ENCODE measurements at regions not wholly inside any gene's neighbourhood (a gene's known extent, or its start where the extent isn't known, plus 50 kb on each side); places are given as distances from the start of the nearest gene placed in this dataset.

DNA sequence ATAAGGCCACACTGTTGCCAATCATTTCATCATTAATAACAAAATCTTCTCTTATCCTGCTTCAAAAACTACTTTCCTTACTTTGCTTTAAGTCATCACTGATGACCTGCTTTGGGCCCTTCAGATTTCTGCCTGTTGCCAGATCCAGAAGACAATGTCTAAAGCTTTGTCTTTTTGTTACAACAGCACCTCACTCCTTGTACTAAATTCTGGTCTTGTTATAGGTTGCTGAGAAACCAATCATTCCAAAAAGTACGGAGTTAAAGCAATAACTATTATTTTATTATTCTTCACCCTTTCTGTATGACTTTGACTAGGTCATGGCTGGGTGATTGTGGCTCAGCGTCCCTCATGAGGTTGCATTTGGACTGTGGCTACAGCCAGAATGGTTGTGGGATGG lies 633.5 kb downstream of the PTPRU start:
- DNase-seq, result no peak

DNA sequence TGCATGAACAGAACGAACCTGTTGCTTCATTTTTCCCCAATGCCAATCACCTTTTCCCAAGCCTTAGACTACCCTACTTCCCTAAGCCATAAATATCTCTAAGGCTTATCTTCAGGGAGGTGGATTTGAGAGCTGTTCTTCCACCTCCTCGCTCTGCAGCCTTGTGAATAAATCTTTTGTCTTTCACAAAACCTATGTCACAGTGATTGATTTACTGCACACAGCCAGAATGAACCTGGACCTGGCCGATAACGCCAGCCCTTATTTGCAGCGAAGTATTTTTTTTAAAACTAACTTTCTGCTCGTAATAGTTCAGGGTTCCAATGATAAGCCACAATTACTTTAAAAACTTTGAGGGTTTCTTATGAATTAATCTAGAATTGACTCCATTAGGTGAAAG lies 632.6 kb downstream of the PTPRU start:
- no peak for DNase-seq

DNA sequence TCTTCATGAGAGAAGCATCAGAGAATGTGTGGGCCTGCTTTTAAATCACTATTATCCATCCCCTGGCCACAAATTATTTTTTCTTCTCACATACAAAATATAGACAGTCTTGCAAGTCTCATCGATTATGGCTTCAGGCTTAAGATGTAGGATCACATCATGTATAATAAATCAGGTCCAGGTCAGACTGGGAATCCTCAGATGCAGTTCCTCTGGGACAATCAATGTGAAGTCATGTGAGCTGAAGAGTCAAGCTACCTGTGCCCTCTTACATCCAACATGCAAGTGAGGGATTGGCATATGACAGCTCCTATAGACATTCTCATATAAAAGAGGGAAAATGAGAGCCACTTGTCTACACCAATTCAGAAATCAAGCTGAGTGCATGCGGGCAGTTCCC lies 631.8 kb downstream of the PTPRU start:
- DNase-seq, result no peak

DNA sequence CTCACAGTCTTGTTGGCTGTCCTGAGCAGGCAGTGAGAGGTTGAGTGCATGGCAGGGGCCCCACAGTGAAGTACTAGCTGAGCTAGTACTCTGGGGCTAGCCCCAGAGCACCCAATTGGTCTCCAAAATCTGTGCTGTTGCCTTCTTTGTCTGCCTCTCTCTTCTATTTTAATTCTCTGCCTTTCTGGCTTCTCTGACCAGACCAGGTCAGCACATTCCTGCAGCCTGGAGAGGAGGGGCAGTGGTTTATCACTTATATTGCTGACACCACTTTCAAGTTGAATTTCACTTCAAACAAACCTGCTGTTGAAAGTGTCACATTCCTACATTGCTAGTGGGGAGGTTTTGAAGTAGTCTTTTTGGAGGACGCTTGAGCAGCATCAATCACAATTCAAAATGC lies 628.7 kb downstream of the PTPRU start:
- DNase-seq, result no peak

DNA sequence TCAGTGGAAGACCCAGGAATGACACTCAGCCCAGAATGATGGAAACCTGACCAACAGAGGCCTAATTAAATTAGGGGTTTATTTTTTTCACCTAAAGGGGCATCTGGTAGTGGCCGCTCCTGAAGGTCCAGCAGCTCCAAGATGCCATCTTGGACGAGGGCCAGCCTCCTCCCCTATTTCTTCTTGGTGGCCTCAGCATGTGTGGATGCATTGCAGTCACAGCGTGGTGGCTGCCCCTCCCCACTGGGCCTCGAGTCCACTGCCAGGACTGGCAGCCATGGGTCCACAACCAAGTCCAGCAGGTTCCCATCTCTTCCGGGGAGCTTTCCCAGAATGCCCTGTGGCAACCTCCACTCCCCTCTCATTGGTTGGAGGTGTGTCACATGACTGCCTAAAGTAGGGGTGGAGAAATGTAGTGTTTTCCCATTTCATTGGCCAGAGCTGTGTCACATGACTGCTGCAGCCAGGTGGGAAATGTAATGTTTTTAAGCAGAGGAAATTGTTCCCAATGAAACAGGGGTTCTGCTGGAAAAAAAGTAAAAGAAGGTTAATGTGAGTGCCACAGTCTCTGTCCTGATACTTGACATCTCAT lies 628.2 kb downstream of the PTPRU start:
- DNase-seq, result no peak

DNA sequence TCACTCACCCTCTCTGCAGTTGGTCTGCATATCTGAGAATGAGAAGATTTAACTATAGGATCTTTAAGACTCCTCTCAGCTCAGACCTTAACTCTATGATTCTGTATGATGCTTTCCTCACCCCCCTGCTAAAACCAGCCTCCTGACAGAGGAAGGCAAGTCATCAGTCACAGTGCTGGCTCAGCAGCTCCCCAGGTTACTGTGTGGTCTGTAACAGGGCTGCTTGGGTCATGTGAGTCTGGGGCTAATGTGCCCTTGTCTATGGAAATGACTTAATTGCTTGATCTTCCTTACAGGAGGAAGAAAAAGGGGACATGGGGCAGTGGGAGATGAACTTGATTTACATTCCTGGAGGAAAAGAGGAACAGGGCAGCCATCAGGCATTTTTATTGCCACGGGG lies 625.6 kb downstream of the PTPRU start:
- no peak for DNase-seq

DNA sequence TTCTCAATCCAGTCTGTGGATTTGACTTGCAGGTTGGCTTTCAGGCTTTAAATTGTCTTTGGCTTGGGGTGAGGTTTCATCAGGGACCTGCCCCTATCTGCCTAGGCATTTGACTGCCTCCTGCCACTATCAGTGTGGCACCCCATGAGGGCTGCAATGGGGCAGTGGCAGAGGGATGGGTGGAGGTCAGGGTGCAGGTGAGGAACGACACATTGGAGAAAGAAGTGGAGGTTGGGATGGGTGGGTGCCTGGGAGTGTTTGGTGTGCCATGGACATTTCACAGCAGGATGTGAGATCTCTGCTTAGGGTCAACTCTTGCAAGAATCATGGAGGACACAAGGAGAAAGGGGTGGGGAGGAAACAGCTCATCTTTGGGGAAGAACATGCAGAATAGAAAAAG lies 625.1 kb downstream of the PTPRU start:
- no peak for DNase-seq

DNA sequence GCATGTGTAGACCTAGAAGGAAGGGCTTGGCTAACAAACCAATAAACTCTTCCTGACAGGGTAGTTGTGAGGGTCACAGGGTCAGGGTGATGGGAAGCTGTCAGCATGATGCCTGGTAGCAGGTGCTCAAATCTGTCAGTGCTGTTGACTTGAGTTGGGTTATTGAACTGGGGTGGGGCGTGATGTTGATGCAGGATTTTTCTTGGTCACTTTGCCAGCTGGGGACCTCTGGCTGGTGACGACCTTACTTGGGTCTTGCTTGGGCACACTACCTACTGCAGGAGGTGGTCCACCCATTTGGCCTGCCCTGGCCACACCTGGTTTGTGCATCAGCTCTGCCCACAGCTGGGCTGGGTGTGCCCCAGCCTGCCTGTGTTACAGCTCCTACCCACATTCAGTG lies 624.4 kb downstream of the PTPRU start:
- DNase-seq, result no peak

DNA sequence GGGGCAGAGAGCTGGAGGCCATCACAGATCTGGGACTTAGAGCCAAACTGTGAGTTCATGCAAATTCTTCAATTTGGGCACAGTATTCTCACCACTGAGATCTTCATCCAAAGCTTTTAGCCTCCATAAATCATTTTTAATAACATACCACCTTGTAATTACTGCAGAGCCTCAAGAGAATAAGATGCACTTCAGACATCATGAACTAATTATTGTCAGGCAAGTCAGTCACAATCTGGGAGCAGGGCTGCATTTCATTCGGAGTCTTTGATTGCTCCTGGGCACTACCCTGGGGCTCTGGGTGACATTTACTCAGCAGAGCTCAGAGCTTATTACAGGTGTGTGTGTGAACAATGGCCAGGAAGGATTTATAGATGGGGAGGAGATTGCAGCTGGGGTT lies 623.7 kb downstream of the PTPRU start:
- DNase-seq, result no peak

DNA sequence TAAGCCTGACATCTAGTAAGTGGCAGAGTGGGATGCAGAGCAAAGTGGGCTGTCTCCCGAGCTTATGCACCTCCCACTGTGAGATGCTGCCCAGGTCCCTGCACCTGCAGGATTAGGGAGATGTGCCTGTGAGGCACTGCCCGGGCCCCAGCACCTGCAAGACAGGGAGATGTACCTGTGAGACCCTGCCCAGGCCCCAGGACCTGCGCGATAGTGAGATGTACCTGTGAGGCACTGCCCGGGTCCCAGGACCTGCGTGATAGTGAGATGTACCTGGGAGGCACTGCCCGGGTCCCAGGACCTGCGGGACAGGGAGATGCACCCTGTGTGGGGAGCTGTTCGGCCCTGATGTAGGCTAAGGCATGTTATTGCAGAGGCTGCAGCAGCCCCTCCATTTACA lies 622.8 kb downstream of the PTPRU start:
- DNase-seq, result no peak

DNA sequence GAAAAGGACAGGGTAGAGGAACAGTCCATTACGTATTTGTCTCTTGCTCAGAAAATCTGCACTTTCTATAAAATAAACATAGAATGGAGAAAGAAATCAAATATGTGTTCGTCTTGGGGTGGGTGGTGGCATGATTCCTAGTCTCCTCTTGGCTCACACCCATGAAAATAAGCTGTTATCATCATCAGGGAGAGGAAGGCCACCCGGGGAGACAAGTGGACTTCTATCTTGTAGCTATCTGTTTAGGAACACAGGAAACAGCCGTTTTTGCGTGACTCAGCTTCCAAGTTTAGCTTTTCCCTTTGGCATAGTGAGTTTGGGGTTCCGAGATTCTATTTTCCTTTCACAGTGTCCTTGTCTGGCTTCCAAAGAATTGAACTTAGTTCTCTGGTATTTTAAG lies 622.3 kb downstream of the PTPRU start:
- no peak for DNase-seq

DNA sequence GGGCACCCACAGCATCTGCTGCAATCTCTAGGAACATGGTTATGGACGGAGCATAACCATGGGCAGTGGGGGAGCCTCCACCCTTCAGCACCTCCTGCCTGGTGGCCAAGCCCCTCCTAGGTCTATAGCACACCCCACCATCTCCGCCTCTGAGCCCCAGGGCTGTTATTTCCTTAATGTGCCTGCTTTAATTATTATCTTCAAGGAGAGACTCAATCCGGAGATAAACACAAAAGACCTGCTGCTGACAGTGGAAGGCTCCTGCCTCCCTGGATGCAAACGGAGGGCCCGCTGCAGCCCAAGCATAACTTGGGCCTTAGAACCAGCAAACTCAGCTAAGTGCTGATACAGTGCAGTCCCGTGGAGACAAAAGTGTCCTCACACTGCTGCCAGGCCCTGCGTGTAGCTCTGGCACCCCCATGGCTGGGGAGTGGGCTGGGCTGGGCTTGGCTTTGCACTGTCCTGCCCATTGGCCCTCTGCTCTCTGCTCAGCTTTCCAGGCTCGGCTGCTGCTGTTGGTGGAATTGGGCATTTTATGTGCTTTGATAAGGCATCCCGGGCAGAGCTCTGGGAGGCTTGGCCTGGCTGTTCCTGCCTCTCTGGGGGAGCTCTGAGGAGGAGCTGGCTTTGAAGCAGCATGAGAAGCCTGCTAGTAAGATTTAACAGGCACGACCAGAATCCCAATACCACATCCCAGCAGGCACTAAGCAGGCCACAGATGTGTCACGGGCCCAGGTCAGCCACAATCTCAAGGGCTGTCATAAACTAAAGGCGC lies 620.2 kb downstream of the PTPRU start:
- no peak for DNase-seq

DNA sequence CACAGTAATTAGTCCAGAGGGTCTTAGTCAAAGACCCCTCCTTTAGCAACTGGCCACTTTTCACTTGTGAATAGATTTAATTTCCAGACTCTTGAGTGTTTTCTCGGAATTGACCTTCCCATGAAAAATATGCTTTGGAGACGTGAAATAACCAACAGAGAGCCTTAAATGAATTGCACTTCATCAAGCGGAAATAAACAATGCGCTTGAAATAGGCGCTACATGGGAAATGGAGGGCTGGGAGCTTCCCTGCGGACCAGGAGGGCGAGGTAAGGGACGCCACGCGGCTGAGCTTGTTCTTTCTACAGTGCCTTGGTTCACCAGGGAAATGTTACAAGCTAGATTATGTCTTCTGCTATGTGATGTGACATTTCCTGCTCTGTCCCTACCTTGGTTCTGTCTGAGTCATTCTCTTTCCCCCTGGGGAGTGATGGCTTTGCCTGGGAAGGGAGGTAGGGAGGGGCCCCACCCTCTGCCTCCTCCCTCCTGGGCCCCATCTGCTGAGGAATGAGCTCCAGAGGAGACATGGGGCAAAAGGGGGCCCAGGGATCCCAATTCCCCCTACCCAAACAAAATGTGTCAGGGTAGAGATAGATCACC lies 619.3 kb downstream of the PTPRU start:
- DNase-seq, result no peak

DNA sequence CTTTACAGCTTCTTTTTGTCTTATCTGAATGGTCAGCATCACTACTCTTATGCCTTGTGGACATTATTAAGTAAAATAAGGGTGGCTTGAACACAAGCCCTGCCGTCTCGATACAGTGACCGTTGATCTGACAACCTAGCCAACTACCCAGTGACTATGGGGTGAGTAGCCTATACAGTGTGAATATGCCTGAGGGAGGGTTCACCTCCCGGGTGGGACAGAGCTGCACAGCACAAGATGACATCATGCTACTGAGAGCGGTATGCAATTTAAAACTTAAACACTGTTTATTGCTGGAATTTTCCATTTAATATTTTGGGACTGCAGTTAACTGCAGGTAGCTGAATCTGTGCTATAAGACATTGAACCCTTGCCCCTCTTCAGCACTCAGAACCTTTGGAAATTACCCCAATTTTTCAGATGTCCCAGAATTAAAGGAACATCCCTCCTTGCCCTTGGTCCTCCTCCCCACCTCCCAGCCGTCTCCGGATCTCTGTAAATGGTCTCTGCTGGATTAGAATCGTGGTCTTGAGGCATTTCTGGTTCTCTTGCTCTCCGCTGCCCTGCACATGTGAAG lies 618.5 kb downstream of the PTPRU start:
- DNase-seq, result no peak

DNA sequence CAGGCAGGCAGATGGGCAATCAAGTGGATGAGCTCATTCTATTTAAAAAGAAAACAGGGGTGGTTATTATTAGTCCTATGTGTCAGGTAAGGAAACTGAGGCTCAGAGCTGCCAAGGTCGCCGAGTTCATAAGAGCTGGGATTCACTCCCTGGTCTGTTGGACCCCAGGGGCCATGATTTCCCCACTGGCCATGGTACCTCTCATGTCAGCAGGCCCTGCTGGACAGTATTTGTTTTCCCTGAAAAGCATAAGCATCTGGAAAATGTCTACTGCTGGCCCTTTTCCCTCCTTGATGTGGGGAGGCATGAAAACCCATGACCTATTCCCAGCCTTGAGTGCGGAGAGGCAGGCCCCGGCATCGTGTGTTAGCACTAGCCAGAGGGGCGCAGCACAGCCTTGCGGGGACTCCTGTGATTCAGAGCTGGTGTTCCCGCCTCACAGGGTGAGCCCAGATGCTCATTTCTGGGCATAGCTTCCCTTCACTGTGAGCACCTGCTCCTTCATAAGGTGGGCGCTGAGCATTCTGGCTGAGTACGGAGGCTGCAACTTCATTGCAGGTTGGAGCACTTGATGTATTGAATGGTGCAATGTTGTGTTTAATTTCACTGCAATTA lies 617.5 kb downstream of the PTPRU start:
- no peak for DNase-seq

DNA sequence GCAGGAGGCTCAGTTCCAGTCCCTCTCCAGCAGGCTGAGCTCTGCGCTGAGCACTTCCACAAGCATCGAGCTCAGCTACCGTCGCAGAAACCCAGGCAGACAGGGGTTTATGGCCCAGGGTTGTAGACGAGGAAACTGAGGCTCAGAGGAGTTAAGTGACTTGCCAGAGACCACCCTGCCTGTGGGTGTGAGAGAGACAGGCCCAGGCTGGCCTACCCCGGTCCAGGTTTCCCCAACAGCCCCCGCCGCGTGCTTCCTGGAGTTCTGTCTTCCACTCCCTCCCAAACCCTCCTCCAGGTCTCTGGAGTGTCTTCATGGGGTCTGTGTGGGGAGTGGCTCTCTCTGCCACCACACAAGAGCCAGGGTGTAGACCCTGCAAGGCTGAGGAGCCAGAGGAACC lies 615.9 kb downstream of the PTPRU start:
- no peak for DNase-seq

DNA sequence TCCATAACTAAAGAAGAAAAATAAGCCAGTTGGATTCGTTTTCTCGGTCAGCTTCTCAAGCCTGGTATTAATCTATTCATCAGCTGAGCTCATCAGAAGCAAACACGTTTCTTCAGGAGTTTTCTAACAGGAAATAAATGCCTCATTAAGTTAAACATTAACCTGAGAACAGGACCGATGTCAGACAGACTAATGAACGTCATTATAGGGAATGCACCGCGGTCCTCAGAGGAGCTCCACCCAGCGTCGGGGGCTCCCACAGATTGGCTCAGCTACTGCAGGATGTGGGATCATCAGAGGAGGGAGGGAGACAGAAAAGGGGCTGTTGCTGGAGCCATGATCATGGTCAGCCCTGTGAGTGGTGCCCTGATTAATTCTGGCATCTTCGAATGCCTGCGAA lies 615.4 kb downstream of the PTPRU start:
- no peak for DNase-seq

DNA sequence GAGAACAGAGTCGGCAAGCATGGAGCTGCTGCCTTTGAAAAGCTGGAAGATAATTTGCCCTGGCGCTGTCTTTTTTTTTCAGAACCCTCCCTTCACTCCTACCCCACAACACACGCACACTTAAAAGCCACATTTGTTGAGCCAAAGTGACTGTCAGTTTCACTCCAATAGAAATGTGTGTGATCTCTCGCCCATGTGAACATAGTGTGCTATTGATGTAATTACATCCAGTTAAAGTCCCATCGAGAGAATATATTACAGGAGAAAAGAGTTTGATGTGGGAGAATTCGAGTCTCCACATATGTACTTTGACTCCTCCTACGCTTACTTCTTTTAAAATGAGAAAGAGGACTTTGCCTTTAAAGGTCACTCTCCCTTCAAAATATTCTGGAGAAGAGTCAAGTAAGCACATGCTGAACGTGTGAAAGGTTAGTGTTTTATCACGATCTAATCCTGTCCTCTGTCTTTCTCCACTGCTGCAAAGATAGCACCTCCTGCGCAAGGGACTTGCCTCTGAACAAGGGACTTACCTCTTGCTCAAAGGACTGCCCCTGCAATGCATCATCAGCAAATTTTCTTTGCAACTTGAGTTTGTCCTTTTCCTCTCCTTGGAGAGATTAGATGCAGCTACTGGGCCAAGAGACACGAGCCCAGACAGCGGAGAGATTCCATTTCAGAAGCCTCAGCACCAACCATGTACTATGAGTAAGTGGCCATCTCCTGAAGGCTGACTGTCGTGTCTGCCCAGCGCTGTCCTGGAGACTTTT lies 613.9 kb downstream of the PTPRU start:
- no peak for DNase-seq

DNA sequence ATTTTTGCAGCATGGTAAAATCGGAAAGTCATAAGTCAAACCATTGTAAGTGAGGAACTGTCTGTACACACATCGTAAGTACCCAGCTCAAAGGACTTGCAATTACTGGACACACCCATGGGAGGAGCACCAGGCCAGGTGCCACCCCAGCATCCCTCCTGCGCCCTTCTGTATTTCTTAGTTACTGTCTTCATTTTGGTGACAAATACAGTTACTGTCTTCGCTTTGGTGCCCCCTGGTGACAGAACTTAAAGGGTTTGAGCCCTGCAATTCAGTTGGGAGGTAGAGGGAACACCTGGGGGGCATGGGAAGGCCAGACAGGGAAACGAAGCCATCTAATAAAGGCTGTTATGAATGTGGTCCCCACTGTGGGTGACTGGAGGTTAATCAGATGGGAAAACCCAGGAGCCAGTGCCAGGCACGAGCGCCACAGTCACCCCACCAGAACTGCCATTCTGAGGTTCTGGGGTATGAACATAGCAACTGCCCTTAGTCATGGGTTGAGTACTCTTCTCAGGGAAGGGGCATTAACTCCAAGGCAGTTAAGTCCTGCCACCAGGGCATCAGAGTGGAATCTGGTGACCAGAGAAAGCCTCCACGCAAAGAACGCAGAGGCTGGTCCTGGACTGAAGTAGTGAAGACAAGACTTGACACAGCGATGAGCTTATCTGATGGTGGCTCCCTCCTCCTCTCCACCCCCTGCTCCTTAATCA lies 612.9 kb downstream of the PTPRU start:
- peak; percentile 34 for DNase-seq

DNA sequence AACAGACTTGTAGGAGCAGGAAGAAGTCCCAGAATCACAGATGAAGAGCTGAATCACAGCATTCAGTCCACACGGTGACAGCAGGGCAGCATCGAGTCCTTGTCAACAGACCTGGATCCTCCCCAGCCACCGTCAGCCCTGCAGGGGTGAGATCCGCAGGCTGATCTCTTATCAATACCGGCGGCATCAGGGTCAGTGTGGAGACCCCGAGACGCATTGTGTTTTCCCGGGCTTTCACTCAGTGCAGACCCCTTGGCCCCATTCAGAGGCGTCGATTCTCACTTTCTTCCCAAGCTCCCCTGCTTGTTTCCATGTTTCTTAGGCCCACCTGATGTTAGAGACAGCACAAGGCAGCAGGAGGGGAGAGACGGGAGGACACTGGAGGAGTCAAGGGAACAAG lies 609.6 kb downstream of the PTPRU start:
- DNase-seq, result no peak

DNA sequence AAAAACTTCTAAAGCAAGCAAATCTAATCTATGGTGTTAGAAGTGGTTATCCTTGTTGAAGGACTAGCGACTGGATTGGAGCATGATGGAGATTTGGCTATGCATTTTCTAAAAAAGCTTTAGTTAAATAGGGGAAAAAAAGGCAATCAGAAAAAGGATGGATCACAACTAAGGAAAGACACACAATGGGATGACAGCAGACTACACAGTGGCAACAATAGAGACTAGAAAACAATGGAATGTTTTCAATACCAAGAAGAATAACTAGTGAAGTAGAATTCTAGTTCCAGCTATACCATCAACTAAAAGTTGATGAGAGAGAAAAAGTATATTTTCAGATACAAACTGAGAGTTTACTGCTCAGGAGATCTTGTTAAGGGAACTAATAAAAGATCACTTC lies 605.8 kb downstream of the PTPRU start:
- no peak for DNase-seq

DNA sequence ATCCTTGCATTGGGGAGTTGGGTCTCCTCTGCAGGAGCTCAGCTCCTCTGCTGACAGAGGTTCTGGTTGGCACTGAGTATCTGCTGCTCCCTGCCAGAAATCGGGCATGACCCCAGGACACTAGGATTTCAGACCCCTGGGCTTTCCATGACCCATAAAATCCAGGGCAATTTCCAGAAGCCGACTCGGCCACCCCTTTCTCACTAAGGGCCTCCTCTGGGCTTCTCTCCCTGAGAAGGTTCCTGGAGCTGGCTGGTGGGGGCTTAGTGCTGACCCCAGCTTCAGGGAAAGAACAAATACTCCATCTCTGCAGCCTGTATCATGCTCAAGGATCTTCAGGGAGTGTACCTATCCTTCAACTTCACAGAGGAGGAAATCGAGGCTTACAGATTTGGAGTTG lies 603.4 kb downstream of the PTPRU start:
- DNase-seq, result no peak
